ENCODE measurements at regions not wholly inside any gene's neighbourhood (a gene's known extent, or its start where the extent isn't known, plus 50 kb on each side); places are given as distances from the start of the nearest gene placed in this dataset.

GRCh38 chr16:9523994-9524393 lies 432.6 kb downstream of the HAPSTR1 start:
- no peak for DNase-seq (ENCODE audit: low spot score)

DNA sequence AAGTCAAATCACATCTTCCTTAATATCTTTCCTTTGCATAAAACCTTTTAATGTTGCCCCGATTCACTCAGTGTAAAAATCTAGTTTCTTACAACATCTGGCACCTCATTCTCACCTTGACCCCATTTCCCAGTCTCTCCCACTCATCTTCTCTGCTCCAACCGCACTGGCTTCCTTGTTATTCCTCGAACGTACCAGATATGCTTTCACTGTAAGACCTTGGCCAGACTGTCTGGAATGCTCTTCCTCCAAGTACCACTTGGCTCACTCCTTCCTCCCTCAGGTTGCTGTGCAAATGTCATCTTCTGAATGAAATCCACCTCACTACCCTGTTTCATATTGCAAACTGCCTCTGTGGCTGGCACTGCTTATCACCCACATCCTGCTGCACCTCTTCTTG lies 433.6 kb downstream of the HAPSTR1 start:
- DNase-seq (ENCODE audit: low spot score) = no peak

GRCh38 chr16:9526791-9527190 lies 435.3 kb downstream of the HAPSTR1 start:
- DNase-seq (ENCODE audit: low spot score) = no peak

DNA sequence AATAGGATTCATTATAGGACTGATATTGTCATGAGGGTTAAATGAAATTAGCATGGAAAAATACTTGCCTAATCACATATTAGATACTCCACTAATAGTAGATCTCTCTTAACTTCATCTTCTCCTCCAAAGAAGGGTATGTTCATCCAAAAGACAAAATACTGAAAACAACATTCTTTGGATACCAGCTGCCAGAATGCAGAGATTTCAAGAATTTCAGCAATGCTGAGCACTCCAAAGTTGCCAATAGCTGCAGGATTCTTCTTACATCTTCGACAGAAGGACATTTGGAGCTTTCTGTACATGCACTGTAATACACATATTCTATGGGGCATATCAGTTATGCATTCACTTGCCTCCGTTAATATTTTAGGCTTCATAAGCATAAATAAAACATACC lies 436.5 kb downstream of the HAPSTR1 start:
- no peak for DNase-seq (ENCODE audit: low spot score)

- DNase-seq (ENCODE audit: low spot score) = no peak
Measured at GRCh38 chr16:9528511-9529079, 437.2 kb downstream of the HAPSTR1 start.

DNA sequence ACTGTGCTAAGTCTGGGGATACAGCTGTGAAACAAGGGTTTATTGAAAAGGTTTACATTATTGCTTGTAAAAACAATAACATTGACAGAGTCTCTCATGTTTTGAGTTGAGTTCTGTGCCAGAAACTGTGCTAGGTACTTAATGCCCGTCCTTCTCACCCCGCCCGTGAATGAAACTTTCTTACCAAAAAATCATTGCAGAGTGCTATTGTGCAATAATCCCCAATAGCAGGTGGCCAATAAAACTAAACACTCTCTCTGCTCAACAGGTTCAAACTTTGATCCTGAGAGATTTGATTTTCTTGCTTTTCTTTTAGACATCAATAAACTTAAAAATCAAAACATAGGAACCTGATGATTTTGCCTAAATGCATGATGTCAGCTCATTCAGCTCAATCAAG lies 441.6 kb downstream of the HAPSTR1 start:
- DNase-seq (ENCODE audit: low spot score) = no peak

DNA sequence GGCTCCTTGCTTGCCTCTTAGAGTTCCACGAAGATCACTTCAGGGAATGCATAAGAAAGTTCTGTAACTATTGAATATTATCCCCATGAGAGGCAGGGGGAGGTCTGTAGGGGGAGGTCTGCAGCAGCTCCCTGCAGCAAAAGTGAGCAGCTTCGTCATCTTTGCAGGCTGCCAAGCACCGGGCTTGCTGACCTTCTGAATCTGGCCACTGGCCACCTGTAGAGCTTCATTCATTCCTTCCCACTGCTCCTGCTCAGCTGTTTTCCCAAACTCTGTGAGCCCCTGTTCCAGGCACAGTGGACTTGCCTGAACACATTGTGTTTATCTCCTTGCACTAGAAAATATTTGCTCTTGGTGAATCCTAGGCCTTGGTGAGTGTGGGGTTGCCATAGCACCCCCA lies 443.3 kb downstream of the HAPSTR1 start:
- DNase-seq (ENCODE audit: low spot score) = no peak

GRCh38 chr16:9536905-9537304 lies 445.5 kb downstream of the HAPSTR1 start:
- no peak for DNase-seq (ENCODE audit: low spot score)

GRCh38 chr16:9539346-9539745 lies 447.9 kb downstream of the HAPSTR1 start:
- no peak for DNase-seq (ENCODE audit: low spot score)

DNA sequence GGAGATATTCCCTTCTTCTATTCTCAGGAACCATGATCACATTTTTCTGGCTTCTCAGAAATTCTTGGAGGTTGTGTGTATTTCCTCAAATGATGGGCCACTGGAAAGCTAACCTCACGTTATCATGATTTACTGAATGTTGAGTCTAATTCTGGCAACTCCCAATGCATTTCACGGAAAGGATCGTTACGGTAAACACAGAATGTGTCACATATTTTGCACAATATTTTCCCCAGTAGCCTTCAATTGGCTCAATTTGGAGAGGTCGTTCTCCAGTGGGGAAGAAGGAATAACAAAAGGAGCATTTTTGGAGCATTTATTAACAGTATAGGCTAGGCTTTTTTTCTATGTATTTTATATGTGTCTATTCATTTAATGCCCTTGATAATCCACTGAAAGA lies 450.3 kb downstream of the HAPSTR1 start:
- DNase-seq (ENCODE audit: low spot score) = no peak

DNA sequence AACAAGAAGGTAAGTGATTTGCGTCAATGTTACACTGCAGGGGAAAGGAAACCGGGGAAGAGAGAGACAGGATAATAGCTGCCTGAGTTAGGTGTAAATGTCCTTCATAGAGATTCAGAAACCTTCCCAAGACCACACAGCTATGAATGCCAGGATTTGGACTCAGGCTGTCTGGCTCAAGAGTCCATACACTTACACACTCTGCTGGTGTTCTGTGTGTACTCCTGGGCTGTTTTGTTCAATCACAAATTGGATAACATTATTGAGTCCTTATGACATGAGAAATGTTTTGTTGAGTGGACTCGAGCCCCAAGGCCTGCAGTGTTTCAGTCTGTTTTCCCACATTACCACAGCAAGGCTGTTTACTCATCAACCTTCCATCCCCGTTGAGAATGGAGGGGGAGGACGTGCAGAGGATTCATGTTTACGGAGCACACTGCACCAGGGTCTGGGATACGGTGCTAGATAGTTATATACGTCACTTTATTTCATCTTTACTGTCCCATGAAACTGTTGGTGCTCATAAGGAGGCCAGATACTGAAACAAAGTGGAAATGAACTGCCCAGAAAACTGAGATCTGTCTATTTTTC lies 450.8 kb downstream of the HAPSTR1 start:
- no peak for DNase-seq (ENCODE audit: low spot score)

DNA sequence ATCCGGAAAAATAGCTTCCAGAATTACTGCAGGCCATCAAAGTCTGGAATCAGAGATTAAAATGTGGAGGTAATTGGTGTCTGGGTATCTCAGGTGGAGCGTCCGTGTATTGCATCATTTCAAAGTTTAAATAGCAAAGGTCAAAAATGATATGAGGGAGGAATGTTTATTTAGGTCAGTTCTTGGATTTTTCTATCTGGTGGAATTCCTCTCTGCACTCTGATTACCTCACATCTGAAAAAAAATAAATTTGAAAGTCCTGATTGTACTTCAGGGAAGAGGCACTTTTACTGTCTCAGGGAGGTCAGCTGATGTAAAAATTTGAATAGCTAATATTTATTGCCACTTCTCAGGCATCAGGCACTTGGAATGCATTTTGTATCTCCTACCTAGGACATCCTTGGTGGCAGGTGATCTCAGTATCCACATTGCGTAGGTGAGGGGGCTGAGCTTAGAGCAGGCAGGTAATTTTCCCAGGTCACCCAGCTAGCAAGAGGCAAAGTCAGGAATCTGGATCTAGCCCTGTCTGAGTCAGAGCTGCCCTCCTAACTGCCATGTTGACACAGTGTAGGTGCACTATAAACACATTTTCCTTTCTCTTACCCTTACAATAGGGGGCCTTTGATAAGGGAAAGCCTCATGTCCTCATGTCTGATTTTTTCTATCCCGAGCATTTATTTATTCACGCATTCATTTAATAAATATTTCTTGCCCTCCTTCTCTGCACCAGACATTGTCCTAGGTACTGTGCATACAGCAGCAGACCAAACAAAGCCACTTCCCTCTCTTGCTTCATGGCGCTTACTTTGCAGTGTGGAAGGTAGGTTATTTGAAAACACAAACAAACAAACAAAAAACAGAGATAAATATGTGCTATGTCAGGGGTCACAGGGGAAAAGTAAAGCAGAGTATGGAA lies 454.3 kb downstream of the HAPSTR1 start:
- no peak for DNase-seq (ENCODE audit: low spot score)

- DNase-seq (ENCODE audit: low spot score) = no peak
Measured at GRCh38 chr16:9546438-9546786, 455.0 kb downstream of the HAPSTR1 start.

DNA sequence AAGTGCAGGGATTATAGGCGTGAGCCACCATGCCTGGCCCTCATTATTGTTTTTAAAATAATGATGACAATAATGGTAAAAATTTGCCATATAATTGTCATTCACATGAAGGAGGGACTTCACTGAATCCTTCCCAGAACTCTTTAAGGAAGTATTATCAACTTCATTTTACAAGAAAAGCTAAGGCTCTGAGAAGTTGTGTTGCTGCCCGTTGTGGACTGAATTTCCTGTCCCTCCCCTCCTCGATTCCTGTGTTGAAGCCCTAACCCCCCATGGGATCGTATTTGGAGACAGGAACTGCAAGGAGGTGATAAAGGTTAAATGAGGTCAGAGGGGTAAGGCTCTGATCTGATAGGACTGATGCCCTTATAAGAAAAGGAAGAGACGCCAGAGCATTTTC lies 458.0 kb downstream of the HAPSTR1 start:
- no peak for DNase-seq (ENCODE audit: low spot score)

DNA sequence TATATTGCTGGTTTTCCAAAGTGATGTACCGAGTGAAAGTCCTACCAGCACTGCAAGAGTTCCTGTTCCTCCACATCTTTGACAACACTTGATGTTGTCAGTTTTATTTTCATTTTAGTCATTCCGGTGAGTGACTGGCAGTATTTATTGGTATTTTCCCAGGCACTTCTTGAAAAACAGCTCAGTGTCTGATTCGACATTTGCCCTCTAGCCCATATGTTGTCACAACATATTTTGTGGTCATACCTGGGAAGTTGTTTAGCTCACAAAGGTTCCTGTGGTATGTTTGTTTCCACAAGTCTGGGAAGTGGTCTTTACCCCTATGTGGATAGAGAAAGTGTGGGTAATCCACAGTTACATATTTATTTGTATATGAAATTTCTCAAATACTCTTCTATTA lies 463.6 kb downstream of the HAPSTR1 start:
- DNase-seq (ENCODE audit: low spot score) = no peak

DNA sequence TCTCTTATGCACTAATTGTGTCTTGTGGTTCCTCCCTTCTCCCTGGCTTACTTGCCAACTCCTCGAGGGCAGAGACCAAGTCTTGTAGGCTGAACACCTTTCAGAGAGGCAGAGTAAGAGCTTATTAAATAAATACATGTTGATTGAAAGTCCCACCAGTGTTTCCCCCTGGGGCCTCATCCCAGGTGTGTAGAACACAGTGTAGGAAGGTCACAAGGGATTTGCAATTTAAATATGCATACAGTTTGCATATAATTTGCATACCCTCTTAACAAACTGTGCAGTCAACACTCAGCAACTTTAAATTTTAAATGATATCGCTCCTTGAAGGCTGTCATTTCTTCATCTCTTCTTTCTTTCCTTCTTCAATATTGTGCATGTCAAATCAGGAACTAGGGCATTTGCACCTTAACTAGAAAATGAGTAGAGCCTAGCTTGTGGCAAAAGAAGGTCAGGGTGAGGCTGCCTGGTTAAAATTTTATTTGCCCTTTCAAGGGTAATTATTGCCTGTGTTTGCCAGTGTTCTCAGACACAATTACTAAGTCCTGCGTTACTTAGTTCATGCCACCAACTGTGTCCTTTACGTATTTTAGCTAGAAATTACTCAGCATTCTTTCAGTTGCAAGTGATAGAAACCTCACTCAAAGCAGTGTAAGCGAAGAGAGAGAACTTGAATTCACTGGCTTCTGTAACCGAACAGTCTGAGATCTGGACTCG lies 465.7 kb downstream of the HAPSTR1 start:
- no peak for DNase-seq (ENCODE audit: low spot score)

- no peak for DNase-seq (ENCODE audit: low spot score)
Measured at GRCh38 chr16:9557713-9558112, 466.3 kb downstream of the HAPSTR1 start.

- no peak for DNase-seq (ENCODE audit: low spot score)
Measured at GRCh38 chr16:9566099-9566498, 474.7 kb downstream of the HAPSTR1 start.

GRCh38 chr16:9567666-9568065 lies 476.2 kb downstream of the HAPSTR1 start:
- DNase-seq (ENCODE audit: low spot score) = peak; percentile 73

DNA sequence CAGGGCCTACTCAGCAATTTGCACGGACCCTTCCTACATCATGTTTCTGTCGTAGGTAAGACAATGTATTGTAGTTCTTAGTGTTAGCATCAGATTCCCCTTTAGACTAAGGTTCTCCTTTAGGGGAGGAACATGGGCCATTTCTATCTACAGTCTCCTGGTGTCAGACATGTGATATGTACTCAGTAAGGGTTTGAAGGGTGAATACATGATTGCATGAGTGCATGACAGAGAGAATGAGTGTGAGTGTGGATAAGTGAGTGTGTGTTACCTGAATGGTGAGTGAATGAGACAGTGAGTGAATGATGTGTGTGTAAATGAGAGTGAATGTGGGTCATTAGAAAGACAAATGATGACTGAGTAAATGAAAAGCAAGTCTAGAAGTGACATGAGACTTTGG lies 476.8 kb downstream of the HAPSTR1 start:
- no peak for DNase-seq (ENCODE audit: low spot score)

DNA sequence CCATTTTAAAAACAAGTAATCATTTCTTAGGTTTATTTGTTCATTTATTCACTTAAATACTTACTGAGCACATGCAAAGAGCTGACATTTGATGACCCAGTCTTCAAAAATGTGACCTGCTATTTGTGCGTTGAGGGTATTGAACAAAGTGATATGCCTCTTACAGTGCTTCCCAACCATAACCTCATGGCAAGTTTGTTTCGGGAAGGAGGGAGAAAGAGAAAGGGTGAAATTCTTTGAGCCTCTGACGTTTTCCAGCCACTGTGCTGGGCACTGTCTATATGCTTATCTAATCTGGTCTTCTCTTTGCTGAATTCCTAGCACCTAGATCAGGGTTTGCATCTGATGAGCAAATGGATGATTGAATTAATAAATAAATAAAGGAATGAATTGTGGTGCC lies 479.1 kb downstream of the HAPSTR1 start:
- no peak for DNase-seq (ENCODE audit: low spot score)

- no peak for DNase-seq (ENCODE audit: low spot score)
Measured at GRCh38 chr16:9578459-9578858, 487.0 kb downstream of the HAPSTR1 start.

GRCh38 chr16:9580025-9580424 lies 488.6 kb downstream of the HAPSTR1 start:
- no peak for DNase-seq (ENCODE audit: low spot score)
